Neural progenitor cell (in vitro differentiated cells): ENCODE measurements at regions not wholly inside any gene's neighbourhood (a gene's known extent, or its start where the extent isn't known, plus 50 kb on each side); places are given as distances from the start of the nearest gene placed in this dataset.

Experiments used
- DNase-seq: peaks from one replicate; pipeline ENCODE4 v3.0.0-alpha.2; 2016; ENCODE audit warnings: low spot score
- H2AFZ ChIP-seq: fragments of 200-600 bp; sonication (generic); replicated peaks from 2 replicates; pipeline ENCODE4 v1.6.1; 2016; ENCODE audit warnings: antibody characterized with exemption
- H3F3A ChIP-seq: fragments of 200-600 bp; sonication (generic); 2 replicates; pipeline ENCODE4 v1.6.1; 2016; ENCODE audit warnings: antibody characterized with exemption, low read depth
- H3K27ac ChIP-seq: fragments of 200-600 bp; sonication (generic); 2 replicates; pipeline ENCODE4 v1.5.1; 2016; ENCODE audit warnings: mild to moderate bottlenecking
- H3K27me3 ChIP-seq: fragments of 200-600 bp; sonication (generic); 2 replicates; pipeline ENCODE4 v1.6.1; 2016; ENCODE audit warnings: mild to moderate bottlenecking, moderate library complexity
- H3K36me3 ChIP-seq: fragments of 200-600 bp; sonication (generic); 2 replicates; pipeline ENCODE4 v1.5.1; 2016
- H3K4me1 ChIP-seq: fragments of 200-600 bp; sonication (generic); 2 replicates; pipeline ENCODE4 v1.6.1; 2016; ENCODE audit warnings: mixed run types
- H3K4me2 ChIP-seq: fragments of 200-600 bp; sonication (generic); 2 replicates; pipeline ENCODE4 v1.6.1; 2016
- H3K4me3 ChIP-seq: fragments of 200-600 bp; sonication (generic); 2 replicates; pipeline ENCODE4 v1.5.1; 2016
- H3K79me2 ChIP-seq: fragments of 200-600 bp; sonication (generic); 2 replicates; pipeline ENCODE4 v1.6.1; 2016; ENCODE audit warnings: low read depth
- H3K9ac ChIP-seq: fragments of 200-600 bp; sonication (generic); 2 replicates; pipeline ENCODE4 v1.6.1; 2016
- H3K9me3 ChIP-seq: fragments of 200-600 bp; sonication (generic); 2 replicates; pipeline ENCODE4 v1.5.1; 2016; ENCODE audit warnings: low read depth
- H4K20me1 ChIP-seq: fragments of 200-600 bp; sonication (generic); 2 replicates; pipeline ENCODE4 v1.6.1; 2016; ENCODE audit warnings: low read depth
- H3K27ac Mint-ChIP-seq: 3 replicates; pipeline ENCODE4 v1.8.0; 2021; ENCODE audit warnings: mixed read lengths
- H3K27me3 Mint-ChIP-seq: 2 replicates; pipeline ENCODE4 v1.8.0; 2022; ENCODE audit warnings: low read depth, mild to moderate bottlenecking, inconsistent platforms, moderate library complexity, mixed read lengths; ENCODE audit not compliant: insufficient read depth
- H3K36me3 Mint-ChIP-seq: 3 replicates; pipeline ENCODE4 v1.8.0; 2021; ENCODE audit warnings: mixed read lengths
- H3K4me1 Mint-ChIP-seq: 3 replicates; pipeline ENCODE4 v1.8.0; 2021; ENCODE audit warnings: mixed read lengths
- H3K4me3 Mint-ChIP-seq: 3 replicates; pipeline ENCODE4 v1.8.0; 2021; ENCODE audit warnings: mild to moderate bottlenecking, moderate library complexity, mixed read lengths
- H3K9me3 Mint-ChIP-seq: 3 replicates; pipeline ENCODE4 v1.8.0; 2020; ENCODE audit warnings: mixed read lengths
- CTCF ChIP-seq: fragments of 200-600 bp; sonication (generic); IDR thresholded peaks from 2 replicates; pipeline ENCODE4 v1.5.1; 2017; ENCODE audit warnings: antibody characterized with exemption, mild to moderate bottlenecking
- EZH2 ChIP-seq: fragments of 200-600 bp; sonication (generic); IDR thresholded peaks from 2 replicates; pipeline ENCODE4 v1.6.1; 2017; ENCODE audit warnings: antibody characterized with exemption, mild to moderate bottlenecking, moderate library complexity
- EZH2phosphoT487 ChIP-seq: fragments of 200-600 bp; sonication (generic); IDR thresholded peaks from 2 replicates; pipeline ENCODE4 v1.6.1; 2017; ENCODE audit warnings: antibody characterized with exemption

GRCh38 chr5:135279328-135279727 is 119.7 kb downstream of the MACROH2A1 start:
- Histone ChIP-seq H4K20me1 (no peaks in the 10 kb centered on the region), H3K4me3 (no peak overlapping the region), H3K79me2 (no peaks in the 10 kb centered on the region), H2AFZ (no peak overlapping the region), H3K9ac (no peak overlapping the region), H3K36me3 (no peaks in the 10 kb centered on the region), H3F3A (no peaks in the 10 kb centered on the region), H3K9me3 (no peaks in the 10 kb centered on the region), H3K27ac (no peak overlapping the region), H3K4me1 (no peaks in the 10 kb centered on the region), H3K27me3 (peaks cover 19% of the 10 kb centered on the region), H3K4me2 (no peak overlapping the region)
- H3K27ac Mint-ChIP-seq: no peak overlapping the region
- TF ChIP-seq EZH2phosphoT487 (no peak), EZH2 (no peak), CTCF (no peak)
- no peak overlapping the region for H3K4me3 Mint-ChIP-seq
- no peaks in the 10 kb centered on the region for H3K9me3 Mint-ChIP-seq
- H3K36me3 Mint-ChIP-seq: no peaks in the 10 kb centered on the region
- no peaks in the 10 kb centered on the region for H3K27me3 Mint-ChIP-seq
- DNase-seq: no peak
- no peaks in the 10 kb centered on the region for H3K4me1 Mint-ChIP-seq

GRCh38 chr5:135276151-135276550 is 122.9 kb downstream of the MACROH2A1 start:
- Histone ChIP-seq H3K36me3 (no peaks in the 10 kb centered on the region), H3K9me3 (no peaks in the 10 kb centered on the region)
- no peak overlapping the region for H3K27ac Mint-ChIP-seq

GRCh38 chr5:135273212-135273611 is 125.8 kb downstream of the MACROH2A1 start:
- no peak overlapping the region for H3K27ac Mint-ChIP-seq
- H3F3A ChIP-seq: no peaks in the 10 kb centered on the region
- no peaks in the 10 kb centered on the region for H3K79me2 ChIP-seq
- H3K36me3 Mint-ChIP-seq: no peaks in the 10 kb centered on the region
- no peak overlapping the region for H2AFZ ChIP-seq
- no peaks in the 10 kb centered on the region for H3K9me3 Mint-ChIP-seq
- DNase-seq: no peak
- H4K20me1 ChIP-seq: no peaks in the 10 kb centered on the region
- H3K4me3 ChIP-seq: no peak overlapping the region
- H3K4me2 ChIP-seq: no peak overlapping the region
- H3K4me1 ChIP-seq: no peaks in the 10 kb centered on the region
- no peaks in the 10 kb centered on the region for H3K27me3 Mint-ChIP-seq
- H3K4me3 Mint-ChIP-seq: no peak overlapping the region
- no peak overlapping the region for H3K27ac ChIP-seq
- TF ChIP-seq EZH2phosphoT487 (no peak), CTCF (no peak), EZH2 (no peak)
- H3K4me1 Mint-ChIP-seq: peaks cover 19% of the 10 kb centered on the region
- H3K9me3 ChIP-seq: no peaks in the 10 kb centered on the region
- no peaks in the 10 kb centered on the region for H3K36me3 ChIP-seq
- H3K27me3 ChIP-seq: peaks cover 9% of the 10 kb centered on the region
- H3K9ac ChIP-seq: no peak overlapping the region

More at GRCh38 chr5:135276151-135276550, 122.9 kb downstream of the MACROH2A1 start:
- Histone ChIP-seq H3K4me1 (no peaks in the 10 kb centered on the region), H3F3A (no peaks in the 10 kb centered on the region), H3K79me2 (no peaks in the 10 kb centered on the region), H3K27me3 (peaks cover 9% of the 10 kb centered on the region), H3K4me3 (no peak overlapping the region), H3K9ac (no peak overlapping the region), H2AFZ (no peak overlapping the region), H3K27ac (no peak overlapping the region), H4K20me1 (no peaks in the 10 kb centered on the region), H3K4me2 (no peak overlapping the region)
- Mint-ChIP-seq H3K27me3 (no peaks in the 10 kb centered on the region), H3K36me3 (no peaks in the 10 kb centered on the region), H3K4me3 (no peak overlapping the region), H3K9me3 (no peaks in the 10 kb centered on the region), H3K4me1 (peaks cover 9% of the 10 kb centered on the region)
- no peak for DNase-seq
- TF ChIP-seq CTCF (no peak), EZH2phosphoT487 (no peak), EZH2 (no peak)
